NCI-H2107 treated with DMSO at 0.1 percent for 48 hours (cell line): ENCODE measurements at regions not wholly inside any gene's neighbourhood (a gene's known extent, or its start where the extent isn't known, plus 50 kb on each side); places are given as distances from the start of the nearest gene placed in this dataset.
"Not testable (repeated sequence)": the region's sequence is repeated elsewhere in the genome, so short reads cannot be mapped to it uniquely, and the experiment has no call there.

Experiments used
- DNase-seq: peaks from one replicate; lab custom pipeline; 2025; ENCODE audit not compliant: unreplicated experiment; lab: John Stamatoyannopoulos, UW

DNA sequence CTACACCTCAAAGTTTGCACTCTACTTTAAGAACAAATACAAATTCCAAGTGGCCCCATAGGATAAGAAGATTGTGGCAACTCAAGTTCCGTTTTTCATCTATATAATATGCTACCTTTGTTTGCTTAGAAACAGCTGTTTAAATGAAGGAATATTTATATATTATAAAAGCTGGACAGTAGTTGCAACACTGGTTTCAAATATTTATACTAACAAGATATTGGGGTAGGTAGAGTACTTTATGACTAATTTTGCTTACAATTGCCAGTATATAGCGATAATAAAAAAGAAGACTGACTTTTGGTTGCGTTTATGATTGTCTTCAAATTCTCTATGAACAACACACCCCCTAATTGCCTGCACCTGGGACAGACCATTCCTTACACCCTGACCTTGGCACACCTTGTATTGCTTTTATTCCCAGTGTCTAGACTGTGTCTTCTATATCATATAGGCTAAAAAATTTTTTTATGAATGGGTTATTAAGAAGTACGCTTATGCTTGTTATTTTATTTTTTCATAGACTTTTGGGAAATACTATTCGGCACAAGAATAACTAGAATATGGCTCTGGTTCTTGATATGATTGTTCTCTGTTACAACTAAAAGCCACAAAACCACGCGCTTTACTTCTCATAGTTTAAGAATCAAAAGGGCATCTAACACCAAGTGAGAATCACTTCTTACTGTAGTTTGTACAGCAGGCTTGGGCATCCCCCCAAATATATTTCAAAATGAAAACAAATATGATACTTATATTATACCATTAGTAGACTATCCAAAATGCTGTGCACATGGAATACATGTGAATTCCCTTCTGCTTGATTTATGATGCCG is 455.4 kb upstream of the DCN start:
- no peak for DNase-seq

- no peak for DNase-seq
Observed at GRCh38 chr12:91636721-91637120, 454.1 kb upstream of the DCN start.

GRCh38 chr12:91634386-91634713 is 451.7 kb upstream of the DCN start:
- not testable (repeated sequence) for DNase-seq

GRCh38 chr12:91633734-91634357 is 451.2 kb upstream of the DCN start:
- no peak for DNase-seq

DNA sequence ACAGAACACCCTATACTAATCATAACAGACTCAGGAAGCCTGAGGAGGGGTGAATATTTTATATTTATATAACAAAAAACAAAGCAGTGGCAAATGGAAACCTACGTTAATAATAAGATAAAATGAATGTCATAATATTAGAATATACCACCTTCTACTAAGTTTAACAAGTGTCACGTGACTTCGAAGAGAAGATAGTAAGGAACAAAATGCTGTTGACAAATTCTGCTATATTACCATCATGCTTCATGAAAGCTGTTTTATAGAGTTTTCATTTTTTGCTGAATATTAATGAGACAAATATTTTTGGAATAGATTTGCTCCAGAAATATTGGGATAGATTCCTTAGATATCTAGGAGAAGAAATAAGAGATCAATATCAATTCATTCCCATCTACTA is 450.6 kb upstream of the DCN start:
- DNase-seq: no peak

DNA sequence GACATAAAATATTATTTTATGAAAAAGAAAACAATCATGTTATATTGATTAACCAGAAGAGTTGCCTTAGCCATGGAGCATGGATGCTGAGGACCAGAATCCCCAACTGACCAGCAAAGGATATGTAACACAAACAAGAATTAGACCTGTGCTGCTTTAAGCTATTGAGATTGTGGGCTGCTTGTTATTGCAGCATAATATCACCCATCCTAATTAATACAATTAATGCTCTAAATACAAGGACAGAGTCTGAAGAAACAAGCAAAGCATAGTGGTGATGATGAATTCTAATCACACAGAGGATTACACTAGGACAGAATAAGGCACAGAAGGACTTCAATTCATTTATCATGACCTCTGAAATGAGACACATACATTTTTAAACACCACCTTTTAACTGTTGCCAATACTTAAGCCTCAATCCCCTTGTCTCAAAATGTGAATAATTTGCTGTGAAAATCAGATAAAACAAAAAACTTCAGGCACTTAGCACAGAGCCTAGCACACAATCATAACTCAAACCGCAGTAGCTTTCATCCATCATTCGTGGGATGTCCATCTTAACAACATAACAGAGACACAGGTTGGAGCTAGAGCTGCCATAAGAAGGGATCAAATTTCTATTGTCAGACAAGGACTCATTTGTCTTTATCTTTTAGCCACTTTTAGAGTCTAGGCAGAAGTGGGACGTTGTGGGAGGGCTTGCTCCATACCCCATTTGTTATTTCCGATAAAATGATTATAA is 449.6 kb upstream of the DCN start:
- DNase-seq: no peak

DNA sequence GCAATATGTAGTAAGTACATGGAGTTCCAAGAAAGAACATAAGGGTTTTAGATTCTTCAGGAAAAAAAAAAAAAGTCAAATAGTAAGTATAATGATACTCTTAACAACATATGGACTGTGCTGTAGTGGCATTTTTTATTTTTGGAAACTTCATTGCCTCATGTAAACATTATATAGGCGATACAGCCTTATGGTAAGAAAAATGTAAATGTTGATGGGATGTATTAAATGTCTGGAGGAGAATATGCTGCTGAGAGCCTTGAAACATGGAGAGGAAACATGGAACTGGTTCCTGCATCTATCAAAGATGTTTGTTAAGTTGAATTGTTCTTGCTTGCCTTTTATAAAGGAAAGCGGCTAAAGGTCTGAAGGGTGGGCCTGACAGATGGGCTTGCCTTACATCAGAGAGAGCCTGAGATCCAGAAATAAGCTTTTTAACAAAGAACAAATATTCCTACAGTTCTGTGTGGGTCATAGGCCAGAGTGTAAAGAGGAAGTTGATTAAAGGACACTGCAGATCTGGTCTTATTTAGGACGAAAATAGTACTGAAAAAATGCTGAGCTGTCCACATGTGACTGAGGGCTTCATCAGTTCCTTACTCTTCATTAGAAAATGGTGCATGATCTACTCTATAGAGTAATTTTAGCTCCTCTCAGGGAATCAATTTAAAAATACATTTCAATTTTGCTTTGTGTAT is 448.1 kb upstream of the DCN start:
- no peak for DNase-seq

GRCh38 chr12:91630083-91630482 is 447.5 kb upstream of the DCN start:
- DNase-seq: no peak

DNA sequence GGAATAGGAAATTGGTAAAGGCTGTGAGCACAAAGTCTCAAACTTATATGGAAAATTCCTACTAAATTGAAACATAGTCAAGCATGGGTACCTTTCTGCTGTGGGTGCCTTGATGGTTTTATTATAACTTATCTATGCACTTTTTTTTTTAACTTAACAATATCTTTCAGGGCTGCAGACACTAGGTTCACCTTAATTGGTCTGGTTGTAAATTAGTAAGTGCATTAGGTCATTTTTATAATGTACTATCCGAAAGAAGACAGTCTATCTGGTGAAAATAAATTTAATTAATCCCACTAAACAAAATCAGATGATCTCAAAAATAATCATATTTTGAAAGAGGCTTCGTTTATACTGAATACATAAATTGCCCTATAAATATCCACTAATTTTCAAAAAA is 446.8 kb upstream of the DCN start:
- DNase-seq: no peak

GRCh38 chr12:91628656-91629055 is 446.0 kb upstream of the DCN start:
- no peak for DNase-seq

GRCh38 chr12:91627225-91627624 is 444.6 kb upstream of the DCN start:
- DNase-seq: no peak

DNA sequence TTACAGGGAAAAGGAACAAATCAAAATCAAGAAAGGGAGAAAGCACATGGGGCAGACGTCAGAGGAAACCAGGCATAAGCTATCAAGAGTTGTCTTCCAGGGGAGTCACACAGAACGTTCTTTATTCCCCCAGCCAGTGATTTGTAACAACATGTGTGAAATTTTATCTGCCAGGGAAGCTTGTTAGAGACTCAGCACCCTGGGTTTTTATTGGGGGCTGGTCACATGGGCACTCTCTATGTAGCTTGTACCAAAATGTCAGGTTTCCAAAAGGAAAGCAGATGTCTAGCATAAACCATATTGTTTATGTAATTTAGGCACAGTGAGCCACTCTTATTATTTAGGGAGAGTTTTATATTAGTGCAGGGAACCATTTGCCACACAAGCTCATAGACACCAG is 440.4 kb upstream of the DCN start:
- DNase-seq: no peak

GRCh38 chr12:91622037-91622436 is 439.4 kb upstream of the DCN start:
- no peak for DNase-seq

DNA sequence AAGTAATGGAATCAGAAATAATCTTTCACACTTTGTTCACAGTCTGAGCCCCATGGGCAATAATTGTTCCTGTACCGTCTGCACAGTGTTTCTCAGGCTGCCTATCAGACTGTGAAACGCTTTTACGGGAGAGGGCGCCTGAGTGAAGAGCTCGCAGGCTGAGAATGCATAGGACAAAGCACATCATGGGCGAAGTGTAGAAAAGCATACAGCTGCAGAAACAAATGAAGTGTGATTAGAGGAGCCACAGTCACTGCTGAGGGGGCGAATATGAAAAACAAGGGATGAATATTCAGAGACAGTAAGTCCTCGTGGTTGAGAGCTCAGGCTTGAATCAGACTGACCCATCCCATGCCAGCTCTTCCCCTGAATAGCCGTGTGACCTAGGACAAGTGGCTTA is 438.4 kb upstream of the DCN start:
- DNase-seq: no peak

DNA sequence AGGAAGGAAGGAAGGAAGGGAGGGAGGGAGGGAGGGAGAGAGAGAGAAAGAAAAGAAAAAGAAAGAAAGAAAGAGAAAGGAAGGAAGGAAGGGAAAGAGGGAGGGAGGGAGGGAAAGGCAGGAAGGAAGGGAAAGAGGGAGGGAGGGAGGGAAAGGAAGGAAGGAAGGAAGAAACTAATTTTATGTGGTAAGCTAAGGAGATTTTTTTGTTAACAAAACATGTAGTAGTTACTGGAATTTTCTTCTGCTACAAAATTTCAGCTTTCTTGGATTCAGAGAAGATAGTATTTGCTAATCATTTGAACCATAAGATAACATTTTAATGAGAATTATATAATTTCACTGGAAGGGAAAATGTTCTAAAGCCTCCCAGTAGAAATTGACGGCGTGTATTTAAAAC is 437.8 kb upstream of the DCN start:
- DNase-seq: no peak

DNA sequence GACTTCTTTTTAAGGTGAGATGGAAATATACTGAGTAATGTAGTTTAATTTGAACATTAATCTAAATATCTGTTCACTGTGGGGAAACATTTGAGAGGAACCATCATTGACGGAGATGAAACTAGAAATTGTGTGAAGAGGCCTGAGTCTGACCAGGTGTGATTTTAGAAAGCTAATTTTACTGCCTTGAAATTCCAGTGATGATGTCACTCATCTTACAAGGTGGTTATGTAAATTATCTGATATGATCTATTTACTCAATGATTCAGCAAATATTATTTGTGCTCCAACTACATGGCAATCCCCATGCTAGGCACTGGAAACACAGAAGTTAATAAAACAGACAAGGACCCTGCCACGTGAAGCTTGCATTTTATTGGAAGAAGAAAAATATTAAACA is 435.7 kb upstream of the DCN start:
- no peak for DNase-seq

DNA sequence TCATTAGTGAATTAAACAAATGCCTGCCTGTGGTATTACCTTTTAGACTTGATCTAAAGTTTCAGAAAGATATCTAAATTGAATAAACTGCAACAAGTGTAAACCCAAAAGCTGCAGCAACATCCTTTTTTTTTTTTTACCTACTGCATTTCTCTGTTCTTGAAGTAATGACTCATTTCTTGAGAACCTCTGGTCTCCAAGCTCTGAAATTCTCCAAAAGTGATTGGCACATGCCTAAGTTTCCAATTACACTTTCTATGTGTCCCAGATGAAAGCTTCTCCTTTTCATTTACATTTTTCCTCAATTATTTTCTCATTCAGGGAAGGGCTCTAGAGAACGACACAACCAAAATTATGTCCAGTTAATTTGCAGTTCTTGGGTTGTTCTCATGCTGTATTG is 435.2 kb upstream of the DCN start:
- no peak for DNase-seq

DNA sequence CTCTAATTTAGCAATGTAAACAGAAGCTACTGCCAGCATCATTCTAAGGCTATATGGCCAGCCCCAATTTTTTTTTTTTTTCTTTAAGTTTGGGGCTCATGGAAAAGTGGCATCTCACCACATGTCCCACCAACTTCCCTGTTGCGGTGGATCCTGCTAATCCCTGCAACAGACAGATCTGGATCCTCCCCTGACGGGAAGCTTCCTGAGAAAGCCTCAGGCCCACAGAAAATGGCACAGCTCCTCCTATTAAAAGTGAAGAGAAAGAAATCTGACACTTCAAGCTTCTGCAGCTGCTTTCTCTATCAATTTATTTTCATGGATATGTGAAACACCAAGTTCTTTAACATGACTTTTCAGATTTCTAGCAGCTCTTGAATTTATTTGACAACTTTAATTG is 433.8 kb upstream of the DCN start:
- peak; percentile 8 for DNase-seq

GRCh38 chr12:91613223-91613779 is 430.7 kb upstream of the DCN start:
- no peak for DNase-seq

- DNase-seq: no peak
Observed at GRCh38 chr12:91610561-91610960, 427.9 kb upstream of the DCN start.

- DNase-seq: no peak
Observed at GRCh38 chr12:91609283-91609682, 426.7 kb upstream of the DCN start.
